HepG2 (cell line): ENCODE measurements at regions not wholly inside any gene's neighbourhood (a gene's known extent, or its start where the extent isn't known, plus 50 kb on each side); places are given as distances from the start of the nearest gene placed in this dataset.

Experiments
- ASH2L ChIP-seq: fragments of 300-600, 200-600 bp; sonication (generic); IDR thresholded peaks from 2 replicates; pipeline ENCODE4 v1.7.0; 2017; ENCODE audit warnings: low read depth, mild to moderate bottlenecking, moderate library complexity, mixed read lengths, low read length; ENCODE audit not compliant: insufficient read length
- FOXA1 ChIP-seq, 2 experiments: fragments of 450-650 bp in 1 of 2; sonication (generic) in 1 of 2; formaldehyde crosslinking in 1 of 2; IDR thresholded peaks; 2 replicates each; pipeline versions ENCODE4 v1.4.0 to v1.6.1; 2016 to 2020; ENCODE audit warnings: missing genetic modification reagents in 1 of 2
- MTA1 ChIP-seq: sonication (generic); formaldehyde crosslinking; IDR thresholded peaks from 2 replicates; pipeline ENCODE4 v1.4.0; 2020; ENCODE audit warnings: missing genetic modification reagents, mild to moderate bottlenecking, borderline replicate concordance
- NR2F1 ChIP-seq, 2 experiments: fragments of 450-650 bp in 1 of 2; formaldehyde crosslinking in 1 of 2; IDR thresholded peaks; 2 replicates each; pipeline versions ENCODE4 v1.5.0 to v1.6.1; 2016 to 2020; ENCODE audit warnings: mild to moderate bottlenecking in 1 of 2, missing compliant biosample characterization in 1 of 2, missing genetic modification reagents in 1 of 2, moderate library complexity in 1 of 2
- TF ChIP-seq, protein P1 (sequence below): sonication (generic); formaldehyde crosslinking; IDR thresholded peaks from 2 replicates; pipeline ENCODE4 v1.5.1; 2020; ENCODE audit warnings: missing genetic modification reagents, mild to moderate bottlenecking, borderline replicate concordance
- TF ChIP-seq, protein P2 (sequence below): IDR thresholded peaks from 2 replicates; pipeline ENCODE4 v1.6.1; 2012; ENCODE audit warnings: low read length, improper control_type of control experiment

DNA sequence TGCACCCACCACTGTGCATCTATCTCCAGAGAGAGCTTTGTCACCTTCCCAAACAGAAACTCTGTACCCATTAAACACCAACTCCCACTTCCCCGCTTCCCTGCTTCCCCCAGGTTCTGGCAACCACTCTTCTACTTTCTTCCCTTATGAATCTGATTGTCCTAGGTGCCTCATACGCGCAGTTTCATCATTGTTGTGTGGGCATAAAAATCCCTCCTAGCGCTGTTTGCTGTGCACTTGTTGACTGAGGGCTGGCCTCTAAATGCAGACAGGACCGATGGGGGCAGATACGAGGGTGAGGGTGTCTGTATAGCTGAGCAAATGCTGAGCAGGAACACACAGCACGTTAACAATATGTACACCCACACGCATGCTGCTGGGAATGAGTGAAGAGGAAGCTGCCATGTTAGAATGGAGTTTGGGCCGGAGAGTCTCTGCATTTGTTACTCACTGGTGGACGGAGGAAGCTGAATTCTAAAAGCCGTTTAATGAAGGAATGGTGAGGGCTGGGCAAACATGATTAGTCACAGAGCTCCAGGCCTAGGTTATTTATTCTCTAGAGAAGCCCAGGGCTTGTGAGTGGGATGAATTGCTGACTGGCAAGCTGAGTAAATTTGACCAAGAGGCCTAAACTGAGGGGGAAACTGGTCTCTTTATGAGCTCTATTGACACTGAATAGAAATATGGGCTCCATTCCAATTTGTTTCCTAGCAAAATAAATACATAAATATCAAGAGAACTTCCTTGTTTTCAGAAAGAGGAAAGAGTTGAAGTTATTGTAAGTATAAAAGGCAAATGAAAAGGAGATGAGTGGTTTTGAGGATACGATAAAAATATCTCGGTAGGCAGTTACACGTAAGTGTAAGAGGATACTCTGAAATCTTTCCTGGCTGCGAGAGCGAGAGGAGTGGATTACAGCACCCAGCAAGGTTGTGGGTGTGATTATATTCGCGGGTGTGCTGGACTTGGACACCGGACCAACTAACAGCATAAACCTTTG lies 95.9 kb upstream of the RPS6KA3 start (continued):
- TF ChIP-seq FOXA1 (IDR thresholded peaks at IDR 0.05) = 0 out of 2 replicates have a peak, but pooled peaks have one; percentile 16
- TF ChIP-seq FOXA1 (CRISPR knock-in tag; IDR thresholded peaks at IDR 0.05) = peak; percentile 43; the same call in 1 of the 2 replicates
- TF ChIP-seq ASH2L = peak; percentile 61
- TF ChIP-seq NR2F1 (CRISPR knock-in tag; IDR thresholded peaks at IDR 0.05) = no peak
- TF ChIP-seq, protein P1, sequence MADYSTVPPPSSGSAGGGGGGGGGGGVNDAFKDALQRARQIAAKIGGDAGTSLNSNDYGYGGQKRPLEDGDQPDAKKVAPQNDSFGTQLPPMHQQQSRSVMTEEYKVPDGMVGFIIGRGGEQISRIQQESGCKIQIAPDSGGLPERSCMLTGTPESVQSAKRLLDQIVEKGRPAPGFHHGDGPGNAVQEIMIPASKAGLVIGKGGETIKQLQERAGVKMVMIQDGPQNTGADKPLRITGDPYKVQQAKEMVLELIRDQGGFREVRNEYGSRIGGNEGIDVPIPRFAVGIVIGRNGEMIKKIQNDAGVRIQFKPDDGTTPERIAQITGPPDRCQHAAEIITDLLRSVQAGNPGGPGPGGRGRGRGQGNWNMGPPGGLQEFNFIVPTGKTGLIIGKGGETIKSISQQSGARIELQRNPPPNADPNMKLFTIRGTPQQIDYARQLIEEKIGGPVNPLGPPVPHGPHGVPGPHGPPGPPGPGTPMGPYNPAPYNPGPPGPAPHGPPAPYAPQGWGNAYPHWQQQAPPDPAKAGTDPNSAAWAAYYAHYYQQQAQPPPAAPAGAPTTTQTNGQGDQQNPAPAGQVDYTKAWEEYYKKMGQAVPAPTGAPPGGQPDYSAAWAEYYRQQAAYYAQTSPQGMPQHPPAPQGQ = no peak
- TF ChIP-seq, protein P2, sequence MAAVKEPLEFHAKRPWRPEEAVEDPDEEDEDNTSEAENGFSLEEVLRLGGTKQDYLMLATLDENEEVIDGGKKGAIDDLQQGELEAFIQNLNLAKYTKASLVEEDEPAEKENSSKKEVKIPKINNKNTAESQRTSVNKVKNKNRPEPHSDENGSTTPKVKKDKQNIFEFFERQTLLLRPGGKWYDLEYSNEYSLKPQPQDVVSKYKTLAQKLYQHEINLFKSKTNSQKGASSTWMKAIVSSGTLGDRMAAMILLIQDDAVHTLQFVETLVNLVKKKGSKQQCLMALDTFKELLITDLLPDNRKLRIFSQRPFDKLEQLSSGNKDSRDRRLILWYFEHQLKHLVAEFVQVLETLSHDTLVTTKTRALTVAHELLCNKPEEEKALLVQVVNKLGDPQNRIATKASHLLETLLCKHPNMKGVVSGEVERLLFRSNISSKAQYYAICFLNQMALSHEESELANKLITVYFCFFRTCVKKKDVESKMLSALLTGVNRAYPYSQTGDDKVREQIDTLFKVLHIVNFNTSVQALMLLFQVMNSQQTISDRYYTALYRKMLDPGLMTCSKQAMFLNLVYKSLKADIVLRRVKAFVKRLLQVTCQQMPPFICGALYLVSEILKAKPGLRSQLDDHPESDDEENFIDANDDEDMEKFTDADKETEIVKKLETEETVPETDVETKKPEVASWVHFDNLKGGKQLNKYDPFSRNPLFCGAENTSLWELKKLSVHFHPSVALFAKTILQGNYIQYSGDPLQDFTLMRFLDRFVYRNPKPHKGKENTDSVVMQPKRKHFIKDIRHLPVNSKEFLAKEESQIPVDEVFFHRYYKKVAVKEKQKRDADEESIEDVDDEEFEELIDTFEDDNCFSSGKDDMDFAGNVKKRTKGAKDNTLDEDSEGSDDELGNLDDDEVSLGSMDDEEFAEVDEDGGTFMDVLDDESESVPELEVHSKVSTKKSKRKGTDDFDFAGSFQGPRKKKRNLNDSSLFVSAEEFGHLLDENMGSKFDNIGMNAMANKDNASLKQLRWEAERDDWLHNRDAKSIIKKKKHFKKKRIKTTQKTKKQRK = no peak
- no peak for TF ChIP-seq MTA1 (CRISPR knock-in tag)
